Activated T-helper 9 cell treated with anti-CD3 and anti-CD28 coated beads, Interleukin-2, amount 50 U/mL, for 16 hours (primary cell): ENCODE measurements at regions not wholly inside any gene's neighbourhood (a gene's known extent, or its start where the extent isn't known, plus 50 kb on each side); places are given as distances from the start of the nearest gene placed in this dataset.

ENCODE experiments used
- DNase-seq: peaks from one replicate; pipeline ENCODE4 v3.0.0-alpha.2; 2020; ENCODE audit warnings: low read depth

DNA sequence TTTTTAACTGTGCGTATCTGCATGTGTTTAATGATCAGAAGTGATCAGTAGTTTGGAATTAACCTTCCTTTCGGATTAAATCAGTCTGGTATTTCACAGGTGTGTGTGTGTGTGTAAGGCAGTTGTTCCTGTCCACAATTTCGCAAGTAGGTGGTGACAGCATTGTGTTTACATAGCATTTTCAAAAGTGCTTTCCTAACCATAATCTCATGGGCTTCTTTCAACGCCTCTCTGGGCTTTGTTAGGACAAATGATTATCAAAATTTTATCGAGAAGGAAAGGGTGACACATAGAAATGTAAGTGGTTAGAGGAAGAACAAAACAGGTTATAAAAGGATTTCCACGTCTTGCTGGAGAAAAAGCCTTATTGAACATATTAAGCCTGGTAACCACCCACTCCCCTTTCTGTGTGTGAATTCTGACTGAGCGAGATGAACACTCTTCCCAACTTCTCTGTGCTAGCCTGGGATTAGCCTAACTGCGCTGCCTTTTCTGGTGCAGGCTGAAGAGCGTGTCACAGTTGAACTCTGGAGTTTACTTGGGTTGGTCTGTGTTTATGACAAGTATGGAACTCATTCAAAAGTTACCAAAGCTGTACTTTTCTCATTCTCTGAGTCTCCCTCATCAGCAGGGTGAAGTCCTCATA lies 292.3 kb upstream of the PITRM1 start:
- no peak for DNase-seq

GRCh38 chr10:3460420-3461128 lies 288.0 kb upstream of the PITRM1 start:
- no peak for DNase-seq

DNA sequence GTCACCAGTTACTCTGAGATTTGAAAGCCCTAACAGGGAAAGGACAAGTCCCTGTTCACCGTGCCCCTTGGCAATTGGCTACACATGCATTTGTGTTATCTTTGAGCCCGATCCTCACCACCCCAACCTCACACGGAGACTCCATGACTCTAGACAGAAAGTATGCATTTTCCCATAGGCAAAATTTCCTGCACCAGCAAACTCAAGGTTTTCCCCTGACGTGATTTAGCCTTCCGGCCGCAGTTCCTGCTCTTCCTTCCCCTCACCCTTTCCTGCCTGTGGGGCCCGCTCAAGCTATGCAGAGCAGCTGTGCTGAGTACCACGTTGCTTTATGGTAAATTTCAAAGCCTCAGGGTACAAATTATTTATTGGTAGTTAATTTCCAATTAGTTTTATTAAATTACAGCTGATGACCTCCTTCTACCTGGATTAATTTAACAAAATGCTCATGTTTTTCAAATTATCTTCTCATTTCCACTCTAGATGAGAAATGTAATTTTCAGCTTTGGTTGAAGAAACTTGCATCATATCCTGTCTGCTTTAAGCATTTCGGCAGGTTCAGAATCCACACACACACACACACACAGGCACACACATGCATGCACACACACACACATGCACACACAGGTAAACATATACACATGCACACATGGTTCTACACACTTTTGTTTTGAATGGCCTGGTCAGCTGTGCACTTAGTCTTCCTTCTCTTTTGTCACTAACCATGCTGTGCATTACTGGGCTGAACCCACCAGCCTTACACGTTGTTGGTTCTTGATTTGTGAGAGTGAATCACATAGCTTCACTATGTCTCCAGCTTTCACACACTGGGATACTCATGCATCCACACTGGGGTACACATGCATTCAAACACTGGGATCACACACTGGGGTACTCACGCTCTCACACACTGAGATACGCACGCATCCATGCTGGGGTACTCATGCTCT lies 283.1 kb upstream of the PITRM1 start:
- no peak for DNase-seq

DNA sequence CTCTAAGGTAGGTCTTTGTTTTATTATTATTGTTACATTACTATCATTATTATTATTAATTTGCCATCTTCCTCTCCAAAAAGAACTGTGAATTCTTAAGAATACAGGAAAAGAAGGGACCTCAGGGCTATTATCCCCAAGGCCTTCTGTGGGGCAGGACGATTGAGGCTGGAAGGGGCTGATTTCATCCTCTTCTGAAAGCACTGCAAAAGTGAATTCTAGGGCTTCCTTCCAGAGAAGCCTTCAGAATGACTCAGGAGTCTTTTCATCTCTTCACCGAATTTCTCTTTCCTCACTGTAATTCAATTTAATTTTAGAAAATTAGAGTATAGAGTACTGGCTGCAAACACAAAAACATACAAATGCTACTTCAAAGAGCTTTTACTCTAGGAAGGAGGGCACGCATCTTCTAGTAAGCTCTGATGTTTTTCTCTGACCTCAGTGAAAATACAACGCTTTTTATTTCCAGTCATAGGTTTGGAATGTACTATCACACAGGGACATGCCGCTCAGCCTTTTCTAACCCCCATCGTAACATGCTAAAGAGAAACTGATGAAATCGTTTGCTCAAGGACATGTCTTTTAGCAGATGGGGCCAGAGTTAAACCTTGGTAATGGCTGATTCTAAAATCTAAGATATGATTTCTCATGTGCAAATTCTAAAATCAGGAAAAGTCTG lies 280.2 kb upstream of the PITRM1 start:
- DNase-seq = no peak

GRCh38 chr10:3452173-3452626 lies 279.6 kb upstream of the PITRM1 start:
- no peak for DNase-seq

- DNase-seq = no peak
These were observed 279.1 kb upstream of the PITRM1 start for GRCh38 chr10:3451516-3452172.

GRCh38 chr10:3446221-3446620 lies 273.6 kb upstream of the PITRM1 start:
- no peak for DNase-seq

DNA sequence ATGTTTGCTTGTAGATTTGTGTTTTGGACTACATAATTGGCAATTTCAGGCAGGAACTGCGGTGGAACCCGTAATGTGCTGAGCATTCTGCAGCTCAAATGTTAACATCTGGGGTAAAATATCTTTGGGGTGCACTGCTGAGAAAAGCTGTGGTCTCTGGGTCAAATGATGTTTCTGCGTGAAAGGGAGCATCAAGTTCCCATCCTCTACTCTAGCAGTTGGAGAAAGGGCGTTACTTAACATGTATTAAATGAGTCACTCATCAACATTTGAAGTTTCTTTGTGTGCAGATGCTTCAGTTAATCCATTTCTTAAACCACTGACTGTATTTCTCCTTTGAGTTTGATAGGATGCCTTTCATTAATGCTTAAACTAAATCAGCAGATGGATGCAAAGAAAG lies 273.1 kb upstream of the PITRM1 start:
- DNase-seq = no peak

- DNase-seq = no peak
These were observed 269.9 kb upstream of the PITRM1 start for GRCh38 chr10:3442451-3442990.

DNA sequence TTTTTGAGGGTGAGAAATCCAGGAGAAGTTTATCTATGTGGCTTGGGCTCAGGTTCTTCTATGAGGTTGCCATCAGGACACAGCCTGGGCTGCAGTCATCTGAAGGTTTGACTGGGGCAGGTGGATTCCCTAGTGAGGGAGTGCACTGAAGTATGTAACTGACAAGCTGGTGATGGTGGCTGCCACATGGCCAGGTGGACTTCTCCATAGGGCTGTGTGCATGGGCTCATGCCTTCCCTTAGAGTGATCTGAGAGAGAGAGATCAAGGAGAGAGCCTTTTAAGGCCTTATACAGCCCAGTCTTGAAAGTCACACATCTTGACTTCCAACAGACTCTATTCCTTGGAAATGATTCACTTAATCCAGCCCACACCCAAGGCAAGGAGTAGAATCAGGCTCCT lies 266.6 kb upstream of the PITRM1 start:
- no peak for DNase-seq

DNA sequence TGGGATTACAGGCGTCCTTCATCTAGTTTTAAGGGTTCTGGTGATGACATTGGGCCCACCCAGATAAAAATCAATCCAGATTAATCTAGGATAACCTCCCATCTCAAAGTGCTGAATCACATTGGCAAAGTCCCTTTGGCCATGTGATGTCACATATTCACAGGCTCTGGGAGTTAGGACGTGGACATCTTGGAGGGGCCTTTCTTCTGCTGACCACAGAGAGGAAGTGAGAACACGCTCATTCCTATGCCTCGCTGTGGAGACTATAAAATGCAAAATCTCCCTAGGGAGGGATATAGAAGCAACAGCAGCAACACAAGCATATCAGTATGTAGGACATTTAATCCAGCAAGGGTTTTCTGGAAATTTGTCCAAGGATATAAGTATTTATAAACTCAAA lies 266.0 kb upstream of the PITRM1 start:
- DNase-seq = no peak

DNA sequence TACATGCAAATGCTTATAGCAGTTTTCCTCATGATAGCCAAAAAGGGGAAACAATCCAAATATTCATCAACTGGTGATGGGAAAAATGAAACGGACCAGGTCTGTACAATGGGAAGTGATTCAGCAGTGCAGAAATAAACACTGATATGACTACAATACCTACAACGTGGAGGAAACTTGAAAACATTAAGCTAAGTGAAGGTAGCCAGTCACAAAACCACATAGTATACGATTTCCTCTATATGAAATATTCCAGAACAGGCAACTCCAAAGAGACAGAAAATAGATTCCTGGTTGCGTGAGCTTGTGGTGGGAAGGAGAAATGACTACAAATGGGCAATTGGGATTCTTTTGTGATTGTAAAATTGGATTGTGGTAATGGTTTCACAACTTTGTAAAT lies 263.1 kb upstream of the PITRM1 start:
- no peak for DNase-seq

GRCh38 chr10:3433988-3434387 lies 261.4 kb upstream of the PITRM1 start:
- DNase-seq = no peak

DNA sequence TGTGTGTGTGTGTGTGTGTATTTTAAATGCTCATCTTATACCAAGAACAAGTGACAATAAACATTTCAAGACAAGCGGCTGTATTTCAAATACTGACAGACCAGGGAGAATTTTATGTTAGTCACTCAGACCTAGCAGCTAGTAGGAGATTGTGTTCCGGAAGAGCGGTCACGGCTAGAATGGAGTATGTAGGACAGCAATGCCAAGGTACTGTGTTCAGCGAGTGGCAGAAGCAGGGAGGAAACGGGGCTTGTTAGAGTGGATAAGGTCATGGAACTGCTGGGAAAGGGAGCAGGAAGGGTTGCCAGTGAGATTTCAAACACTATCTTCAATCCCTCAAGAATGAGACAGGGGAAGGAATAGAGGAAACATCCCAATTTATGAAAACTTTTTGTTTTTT lies 260.5 kb upstream of the PITRM1 start:
- no peak for DNase-seq

- DNase-seq = no peak
These were observed 259.7 kb upstream of the PITRM1 start for GRCh38 chr10:3432081-3432825.

GRCh38 chr10:3430501-3430900 lies 257.9 kb upstream of the PITRM1 start:
- DNase-seq = no peak

GRCh38 chr10:3429676-3430075 lies 257.1 kb upstream of the PITRM1 start:
- no peak for DNase-seq

DNA sequence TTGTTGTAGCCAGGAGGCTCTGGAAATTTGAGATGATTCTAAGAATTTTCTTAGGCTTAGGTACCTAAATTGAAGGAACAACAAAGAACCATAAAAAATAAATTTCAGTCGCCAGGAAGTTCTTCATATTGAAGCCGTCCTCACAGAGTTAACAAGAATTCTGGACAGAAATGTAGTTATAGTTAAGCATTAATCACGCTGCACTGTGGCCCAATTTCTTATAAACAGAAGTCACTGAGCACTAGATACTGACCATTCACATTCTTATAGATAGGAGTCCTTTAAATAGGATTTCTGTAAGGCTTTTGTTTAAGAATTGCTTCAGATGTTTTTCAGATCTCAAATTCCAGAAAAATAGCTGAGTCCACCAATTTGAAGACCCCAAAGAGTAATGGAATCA lies 256.2 kb upstream of the PITRM1 start:
- DNase-seq = no peak

GRCh38 chr10:3427950-3428354 lies 255.4 kb upstream of the PITRM1 start:
- no peak for DNase-seq

DNA sequence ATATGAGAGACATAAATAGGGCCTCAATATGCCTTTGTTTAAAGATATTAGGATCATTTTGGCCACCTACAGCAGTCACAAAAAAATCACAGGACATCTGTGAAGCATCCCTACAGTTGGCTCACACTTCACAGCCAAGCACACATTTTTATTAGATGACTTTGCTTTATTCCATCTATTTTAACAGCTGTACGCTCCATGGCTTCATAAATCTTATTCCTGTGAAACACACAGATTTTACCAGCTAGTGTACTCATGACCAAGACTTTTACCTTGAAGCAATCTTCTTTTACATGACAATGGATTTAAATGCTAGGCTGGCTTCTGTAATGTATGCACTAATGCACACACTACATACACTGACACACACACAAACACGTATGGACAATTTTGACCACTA lies 254.8 kb upstream of the PITRM1 start:
- DNase-seq = no peak
